GM18867 (cell line): ENCODE measurements at regions not wholly inside any gene's neighbourhood (a gene's known extent, or its start where the extent isn't known, plus 50 kb on each side); places are given as distances from the start of the nearest gene placed in this dataset.
"Not testable (repeated sequence)": the region's sequence is repeated elsewhere in the genome, so short reads cannot be mapped to it uniquely, and the experiment has no call there.

Experiments used
- ATAC-seq: cut with Tn5 transposase; IDR thresholded peaks from one replicate; pipeline ENCODE4 v1.9.1; 2021; ENCODE audit warnings: mild to moderate bottlenecking, moderate library complexity; ENCODE audit not compliant: unreplicated experiment

GRCh38 chr1:217139513-217139912, 416.3 kb upstream of the ESRRG start:
- ATAC-seq: no peak

DNA sequence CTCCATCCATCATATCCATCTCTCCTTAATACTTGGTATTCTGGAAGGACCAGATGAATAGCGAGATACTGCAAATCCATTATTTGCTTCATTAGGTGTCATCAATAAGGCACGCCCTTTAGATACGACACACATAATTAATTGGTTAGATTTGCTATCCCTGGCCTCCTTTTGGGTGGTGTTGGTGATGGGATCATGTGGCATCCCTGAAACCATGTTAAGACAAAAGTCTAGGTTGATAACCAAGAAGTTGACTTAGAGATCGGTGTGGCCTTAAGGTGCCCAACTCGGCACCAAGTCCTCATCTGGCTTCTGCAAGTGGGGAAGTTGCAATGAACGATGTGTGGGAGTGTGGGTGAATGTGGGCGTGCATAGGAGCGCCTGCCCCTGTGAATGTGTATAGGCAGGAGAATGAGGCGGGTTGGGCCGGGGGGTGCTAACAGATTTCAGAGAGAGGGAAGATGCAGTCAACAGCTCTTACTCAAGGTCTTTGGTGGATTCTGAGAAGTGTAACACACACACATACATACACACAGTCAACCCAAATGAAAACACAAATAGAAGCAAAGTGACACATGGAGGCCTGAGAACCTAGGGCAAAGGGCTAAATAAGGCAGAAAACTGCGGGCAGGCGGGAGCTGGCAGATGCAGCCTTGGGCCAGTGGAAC, 415.7 kb upstream of the ESRRG start:
- no peak for ATAC-seq

DNA sequence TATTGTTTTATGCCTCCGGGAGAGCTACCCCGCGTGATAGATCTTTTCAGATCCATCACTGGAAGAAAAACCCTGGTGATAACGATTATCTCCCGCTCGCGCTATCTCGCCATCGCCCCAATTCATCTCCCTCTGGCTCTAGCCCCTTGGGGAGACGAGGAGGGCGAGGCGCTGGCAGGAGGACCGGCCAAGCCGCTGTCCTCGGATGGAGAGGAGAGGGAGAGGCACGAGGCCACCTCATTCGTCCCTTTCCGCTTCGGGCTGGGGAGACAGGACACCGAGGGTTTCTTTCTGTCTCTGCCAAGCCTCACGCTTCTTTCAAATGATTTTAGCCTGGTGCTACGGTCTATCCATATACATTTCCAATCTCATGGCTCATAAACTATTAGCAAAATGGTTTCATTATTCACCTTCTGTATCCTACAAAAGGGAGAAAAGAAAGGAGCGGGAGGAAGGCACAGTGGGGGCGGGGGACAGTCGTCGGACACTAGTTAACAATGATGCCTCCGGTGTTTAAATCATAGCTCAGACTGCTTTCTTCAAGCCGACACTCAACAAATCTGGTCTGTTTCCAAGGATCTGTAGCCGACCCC, 415.0 kb upstream of the ESRRG start:
- ATAC-seq: no peak

DNA sequence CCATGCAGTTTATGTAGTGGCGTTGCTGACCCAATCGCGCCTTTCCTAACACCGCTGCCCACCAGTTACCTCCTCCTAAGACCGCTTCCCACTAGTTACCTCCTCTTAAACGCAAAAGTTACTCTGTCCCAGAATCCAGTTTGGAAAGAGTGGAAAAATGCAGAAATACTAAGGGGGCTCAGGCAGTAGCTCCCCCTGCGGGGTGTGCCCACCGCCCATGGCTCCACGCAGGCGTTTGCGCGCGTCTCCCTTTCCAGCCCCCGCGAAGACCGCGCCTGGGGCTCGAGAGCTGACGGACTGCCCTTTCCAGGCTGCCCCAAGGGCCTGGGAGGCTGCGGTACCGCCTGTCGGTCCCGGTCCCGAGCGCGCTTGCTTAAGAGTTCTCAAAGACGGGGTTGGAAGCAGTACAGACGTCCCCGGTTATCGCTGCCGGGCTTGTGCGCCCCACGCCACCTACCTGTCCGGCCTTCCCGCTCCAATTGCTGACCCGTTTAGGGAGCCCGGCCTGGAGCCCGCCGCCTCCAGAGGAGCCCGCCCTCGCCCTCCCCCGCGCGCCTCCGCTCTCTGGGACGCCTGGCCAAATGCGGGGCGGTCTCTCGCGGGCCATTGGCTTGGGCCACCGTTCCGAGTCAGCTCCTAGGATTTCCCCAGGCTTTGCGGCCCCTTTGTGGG, 414.1 kb upstream of the ESRRG start:
- ATAC-seq: no peak

GRCh38 chr1:217136895-217137205, 413.6 kb upstream of the ESRRG start:
- ATAC-seq: no peak

DNA sequence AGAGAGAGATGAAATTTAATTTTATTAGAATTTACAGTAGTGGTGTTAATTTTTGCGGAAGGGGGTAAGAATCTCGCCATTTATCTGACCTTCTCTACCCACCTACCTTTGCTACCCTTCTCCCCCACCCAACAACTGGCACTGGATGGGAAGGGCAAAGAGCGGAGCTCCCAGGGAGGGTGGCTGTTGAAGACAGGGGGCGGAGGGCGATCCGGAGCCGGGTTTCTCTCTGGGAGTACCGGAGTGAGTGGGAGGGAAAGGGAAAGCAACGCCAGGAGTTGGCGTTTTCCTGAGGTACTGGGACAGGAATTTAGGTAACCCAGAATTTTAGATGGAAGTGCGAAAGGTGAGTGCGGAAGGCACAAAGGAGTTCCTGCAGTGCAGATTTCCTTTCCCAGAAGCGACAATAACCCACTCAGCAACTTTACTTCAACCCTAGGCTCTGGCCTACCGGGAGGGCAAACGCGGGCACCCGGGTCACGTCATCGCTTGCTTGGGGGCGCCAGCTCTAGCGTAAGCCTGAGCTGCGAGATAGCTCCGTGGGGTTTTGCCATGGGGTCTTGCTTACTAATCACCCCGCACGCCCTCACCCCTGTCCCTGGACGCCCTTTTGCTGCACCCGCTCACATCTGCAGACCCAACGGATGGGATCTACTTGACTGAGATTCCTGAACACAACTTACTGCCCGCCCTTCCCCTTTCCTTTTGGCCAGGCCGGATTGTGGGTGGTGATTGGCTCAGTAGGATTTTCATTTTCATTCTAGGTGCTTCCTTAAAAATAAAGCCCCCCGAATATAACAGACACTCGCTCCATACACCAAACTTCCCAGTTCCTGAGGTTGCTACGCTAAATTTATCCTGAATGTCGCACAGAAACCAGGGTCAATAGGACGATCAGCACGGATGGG, 413.0 kb upstream of the ESRRG start:
- no peak for ATAC-seq

DNA sequence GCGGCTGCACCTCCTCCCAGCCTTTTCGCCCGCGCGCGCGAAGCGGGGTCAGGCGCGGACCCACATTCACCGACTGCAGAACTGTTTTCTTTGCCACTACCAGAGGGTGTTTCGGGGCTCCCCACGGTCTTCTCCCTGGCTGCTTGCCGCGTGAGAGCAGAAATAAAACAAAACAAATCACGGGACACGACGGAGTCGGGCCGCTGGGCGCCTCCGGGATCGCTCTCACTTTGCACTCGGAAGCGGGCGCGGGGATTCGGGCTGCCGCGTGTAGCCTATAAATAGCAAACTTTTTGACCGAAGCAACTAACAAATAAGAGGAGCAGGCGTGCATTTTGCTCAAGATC, 412.3 kb upstream of the ESRRG start:
- no peak for ATAC-seq

DNA sequence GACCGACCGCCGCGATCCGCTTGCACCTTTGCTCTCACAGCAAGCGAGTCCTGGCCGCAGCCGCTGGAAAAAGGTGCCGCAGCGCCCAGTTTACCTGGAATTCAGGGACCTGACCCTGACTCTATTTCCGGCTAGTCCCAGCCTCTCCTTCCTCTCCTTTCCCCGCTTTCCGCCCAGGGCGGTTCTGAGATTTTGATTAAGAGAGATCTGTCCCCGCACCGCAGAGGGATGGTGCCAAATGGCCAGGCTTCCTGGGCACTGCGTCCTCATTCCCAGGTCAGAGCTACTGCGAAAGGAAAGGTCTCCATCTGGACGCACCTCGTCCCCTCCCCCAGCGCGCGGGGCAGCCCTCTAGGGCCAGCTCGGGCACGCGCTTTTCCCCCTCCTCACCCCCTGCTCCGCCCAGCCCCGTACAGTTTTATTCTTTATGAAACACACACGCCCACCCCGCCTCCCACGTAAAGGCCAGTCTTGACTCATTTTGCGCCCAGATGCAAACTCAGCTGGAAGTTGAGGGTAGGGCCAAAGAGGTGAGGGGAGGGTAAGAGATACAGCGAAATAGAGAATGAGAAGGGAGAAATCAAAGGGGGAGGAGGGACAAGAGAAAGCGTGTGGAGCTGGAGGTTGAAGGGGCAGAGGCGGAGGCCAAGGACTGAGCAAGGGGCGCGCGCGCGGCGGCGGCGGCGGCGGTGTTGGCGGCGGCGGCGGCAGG, 411.8 kb upstream of the ESRRG start:
- no peak for ATAC-seq

GRCh38 chr1:217133958-217134856, 411.0 kb upstream of the ESRRG start:
- ATAC-seq: no peak

DNA sequence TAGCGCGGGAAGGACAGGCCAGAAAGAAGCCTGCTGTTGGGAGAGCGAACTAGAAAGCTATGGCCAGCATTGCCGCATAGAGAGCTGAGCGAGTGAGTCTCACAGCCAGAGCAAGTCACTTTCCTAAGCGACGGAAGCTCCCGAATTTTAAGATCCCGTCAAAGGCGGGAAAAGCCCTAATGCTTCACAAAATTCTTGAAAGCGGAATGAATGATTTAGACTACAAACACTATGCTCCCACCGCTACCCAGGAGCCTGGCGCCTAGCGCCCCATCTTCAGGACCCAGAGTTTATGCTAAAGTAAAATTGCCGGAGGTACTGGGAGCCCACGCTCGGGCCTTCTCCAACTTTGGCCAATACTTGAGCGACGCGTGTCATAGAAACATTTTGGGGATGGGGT, 409.9 kb upstream of the ESRRG start:
- ATAC-seq: no peak

- ATAC-seq: not testable (repeated sequence)
Observed at GRCh38 chr1:217123340-217123739, 400.1 kb upstream of the ESRRG start.

DNA sequence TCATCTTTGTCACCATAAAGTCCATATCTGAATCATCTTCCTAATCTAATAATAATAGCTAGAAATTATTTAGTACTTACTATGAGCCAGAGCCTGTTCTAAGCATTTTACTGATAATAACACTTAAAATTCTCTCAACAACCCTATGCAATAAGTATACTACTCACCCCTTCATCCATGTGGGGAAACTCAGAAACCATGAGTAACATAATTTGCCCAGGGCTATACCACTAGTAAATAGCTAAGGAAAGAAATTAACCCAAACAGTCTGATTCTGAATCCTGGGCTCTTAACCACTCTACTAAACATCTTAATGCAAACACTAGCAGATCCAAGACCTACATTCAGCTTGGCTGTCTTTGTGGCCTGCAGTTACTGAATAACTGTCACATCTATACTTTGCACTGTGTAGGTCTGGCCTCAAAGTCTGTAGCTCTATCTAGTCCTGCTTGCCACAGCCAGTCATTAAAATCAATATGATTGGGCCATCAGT, 394.8 kb upstream of the ESRRG start:
- no peak for ATAC-seq

DNA sequence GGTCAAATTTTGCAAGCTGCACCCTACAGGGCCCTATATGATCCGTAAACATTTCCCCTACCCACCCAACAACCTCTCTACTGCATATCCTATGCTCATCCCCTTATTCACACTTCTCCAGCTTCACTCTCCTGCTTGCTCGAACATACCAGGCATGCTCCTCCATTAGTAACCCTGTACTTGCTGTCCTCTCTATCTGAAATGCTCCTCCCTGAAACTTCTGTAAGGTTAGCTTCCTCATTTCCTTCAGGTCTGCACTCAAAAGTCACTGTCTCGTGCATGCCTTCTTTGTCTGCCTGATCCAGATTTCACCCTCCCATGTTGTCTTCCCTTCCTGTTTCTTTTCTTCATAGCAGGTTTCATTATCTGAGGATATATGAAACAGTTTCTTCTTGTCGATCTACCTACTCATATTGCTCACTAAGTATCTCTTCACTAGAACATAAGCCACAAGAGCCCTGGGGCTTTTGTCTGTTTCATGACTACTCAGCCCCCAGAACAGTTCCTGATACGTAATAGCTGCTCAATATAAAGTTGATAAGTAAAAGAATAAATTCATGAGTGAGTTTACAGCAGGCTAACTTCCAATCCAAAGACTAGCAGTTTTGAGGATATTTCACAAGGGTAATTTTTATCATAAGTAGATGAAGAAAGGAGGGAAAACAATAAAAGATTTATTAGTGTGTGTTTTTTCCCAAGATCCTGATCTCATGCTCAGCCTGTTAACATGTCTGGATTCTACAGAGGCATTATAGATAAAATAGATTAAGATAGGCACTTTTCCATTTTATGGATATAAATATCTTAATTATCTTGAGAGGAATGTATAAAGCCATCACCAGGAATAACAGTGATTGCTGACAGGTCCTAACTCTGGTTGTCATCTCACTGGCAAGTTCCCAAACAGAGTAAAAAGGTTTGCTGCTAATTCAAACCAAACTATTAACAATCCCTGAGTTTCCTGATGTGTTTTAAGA, 392.5 kb upstream of the ESRRG start:
- ATAC-seq: no peak

- ATAC-seq: no peak
Observed at GRCh38 chr1:217109928-217110327, 386.7 kb upstream of the ESRRG start.

GRCh38 chr1:217106231-217106901, 383.1 kb upstream of the ESRRG start:
- no peak for ATAC-seq

- ATAC-seq: no peak
Observed at GRCh38 chr1:217105437-217105836, 382.2 kb upstream of the ESRRG start.

DNA sequence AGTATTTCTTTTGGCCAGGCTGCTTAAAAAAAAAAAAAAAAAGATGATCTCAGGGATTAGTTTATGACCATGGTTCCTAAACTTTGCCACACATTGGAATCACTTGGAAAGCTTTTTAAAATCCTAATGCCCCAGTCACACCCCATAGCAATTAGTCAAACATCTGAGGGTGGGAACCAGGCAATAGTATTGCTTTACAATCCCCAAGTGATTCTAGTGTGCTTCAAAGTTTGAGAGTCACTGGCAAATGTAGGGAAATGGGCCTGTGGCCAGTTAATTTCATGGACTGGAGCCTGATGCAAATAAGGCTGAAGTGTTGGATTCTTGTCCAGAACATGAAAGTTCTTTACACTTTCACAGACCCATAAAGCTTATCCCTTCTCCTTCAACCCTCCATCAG, 374.6 kb upstream of the ESRRG start:
- no peak for ATAC-seq

- ATAC-seq: no peak
Observed at GRCh38 chr1:217096200-217096599, 373.0 kb upstream of the ESRRG start.
